WERI-Rb-1 (cell line): ENCODE measurements at regions not wholly inside any gene's neighbourhood (a gene's known extent, or its start where the extent isn't known, plus 50 kb on each side); places are given as distances from the start of the nearest gene placed in this dataset.
A peak's percentile ranks its signal among the peaks of the same experiment; 100 is the strongest.

Source experiments
- DNase-seq: peaks from one replicate; pipeline ENCODE4 v3.0.0-alpha.2; 2020
- H3K27ac ChIP-seq: fragments of 250-450 bp; sonication (Bioruptor Pico); 2 replicates; pipeline ENCODE4 v1.5.1; 2020; ENCODE audit warnings: mild to moderate bottlenecking, moderate library complexity
- H3K27me3 ChIP-seq: fragments of 250-450 bp; sonication (Bioruptor Pico); 2 replicates; pipeline ENCODE4 v1.5.1; 2021; ENCODE audit warnings: mild to moderate bottlenecking, low read depth, moderate library complexity; ENCODE audit not compliant: insufficient read depth, severe bottlenecking
- H3K36me3 ChIP-seq: fragments of 250-450 bp; sonication (Bioruptor Pico); 2 replicates; pipeline ENCODE4 v1.5.1; 2020; ENCODE audit warnings: mild to moderate bottlenecking, moderate library complexity
- H3K4me3 ChIP-seq: 2 replicates; pipeline ENCODE4 v1.5.1; 2011; ENCODE audit warnings: low read depth, mild to moderate bottlenecking, control low read depth, low read length
- H3K9me3 ChIP-seq: fragments of 250-450 bp; sonication (Bioruptor Pico); 2 replicates; pipeline ENCODE4 v1.5.1; 2021; ENCODE audit warnings: mild to moderate bottlenecking, moderate library complexity; ENCODE audit not compliant: severe bottlenecking
- CTCF ChIP-seq: IDR thresholded peaks from 2 replicates; pipeline ENCODE4 v1.5.1; 2011; ENCODE audit warnings: low read depth, mild to moderate bottlenecking, control low read depth, inconsistent platforms, low read length

GRCh38 chr4:176964116-176964691 is 171.5 kb upstream of the VEGFC start:
- Histone ChIP-seq H3K27me3 (no peaks in the 10 kb centered on the region), H3K4me3 (no peak overlapping the region), H3K27ac (no peak overlapping the region), H3K36me3 (no peaks in the 10 kb centered on the region), H3K9me3 (no peaks in the 10 kb centered on the region)
- no peak for DNase-seq
- TF ChIP-seq CTCF = peak; percentile 32; the same call in 1 of the 2 replicates

GRCh38 chr4:176967586-176967985 is 174.9 kb upstream of the VEGFC start:
- TF ChIP-seq CTCF = no peak
- DNase-seq = no peak
- no peak overlapping the region for H3K27ac ChIP-seq
- H3K27me3 ChIP-seq = no peaks in the 10 kb centered on the region
- no peaks in the 10 kb centered on the region for H3K36me3 ChIP-seq
- H3K4me3 ChIP-seq = no peak overlapping the region
- H3K9me3 ChIP-seq = no peaks in the 10 kb centered on the region

- Histone ChIP-seq H3K9me3 (no peaks in the 10 kb centered on the region), H3K27me3 (no peaks in the 10 kb centered on the region), H3K27ac (no peak overlapping the region), H3K4me3 (no peak overlapping the region), H3K36me3 (no peaks in the 10 kb centered on the region)
- DNase-seq = no peak
- TF ChIP-seq CTCF = no peak
These were observed 175.4 kb upstream of the VEGFC start for GRCh38 chr4:176968094-176968493.

GRCh38 chr4:176969011-176969410 is 176.3 kb upstream of the VEGFC start:
- TF ChIP-seq CTCF = no peak
- H3K27me3 ChIP-seq = no peaks in the 10 kb centered on the region
- DNase-seq = no peak
- no peaks in the 10 kb centered on the region for H3K36me3 ChIP-seq
- H3K9me3 ChIP-seq = peaks cover 2% of the 10 kb centered on the region
- no peak overlapping the region for H3K4me3 ChIP-seq
- H3K27ac ChIP-seq = no peak overlapping the region

- DNase-seq = no peak
- Histone ChIP-seq H3K27me3 (no peaks in the 10 kb centered on the region), H3K9me3 (peaks cover 2% of the 10 kb centered on the region), H3K27ac (no peak overlapping the region), H3K36me3 (no peaks in the 10 kb centered on the region), H3K4me3 (no peak overlapping the region)
- no peak for TF ChIP-seq CTCF
These were observed 178.1 kb upstream of the VEGFC start for GRCh38 chr4:176970853-176971252.

GRCh38 chr4:176971576-176972115 is 178.9 kb upstream of the VEGFC start:
- Histone ChIP-seq H3K4me3 (no peak overlapping the region), H3K27ac (no peak overlapping the region), H3K9me3 (peaks cover 2% of the 10 kb centered on the region), H3K27me3 (no peaks in the 10 kb centered on the region), H3K36me3 (no peaks in the 10 kb centered on the region)
- DNase-seq = no peak
- TF ChIP-seq CTCF = no peak
